GM12878 (cell line): ENCODE measurements at regions not wholly inside any gene's neighbourhood (a gene's known extent, or its start where the extent isn't known, plus 50 kb on each side); places are given as distances from the start of the nearest gene placed in this dataset.

Source experiments
- CREB1 ChIP-seq: IDR thresholded peaks from 2 replicates; pipeline ENCODE4 v1.6.1; 2012; ENCODE audit warnings: low read depth, mild to moderate bottlenecking, inconsistent platforms
- EZH2 ChIP-seq: IDR thresholded peaks from 2 replicates; pipeline ENCODE4 v1.6.1; 2012; ENCODE audit warnings: low read depth, mild to moderate bottlenecking, control low read depth, inconsistent platforms, low read length, borderline replicate concordance; ENCODE audit not compliant: control insufficient read depth
- SIX5 ChIP-seq: IDR thresholded peaks from 2 replicates; pipeline ENCODE4 v1.6.1; 2011; ENCODE audit warnings: mild to moderate bottlenecking, low read depth, low read length, moderate library complexity; ENCODE audit not compliant: severe bottlenecking
- TF ChIP-seq, protein P1 (sequence below): IDR thresholded peaks from 2 replicates; pipeline ENCODE4 v1.6.1; 2012; ENCODE audit warnings: low read length, inconsistent platforms

- TF ChIP-seq SIX5 (no peak), EZH2 (no peak), CREB1 (no peak)
- TF ChIP-seq, protein P1, sequence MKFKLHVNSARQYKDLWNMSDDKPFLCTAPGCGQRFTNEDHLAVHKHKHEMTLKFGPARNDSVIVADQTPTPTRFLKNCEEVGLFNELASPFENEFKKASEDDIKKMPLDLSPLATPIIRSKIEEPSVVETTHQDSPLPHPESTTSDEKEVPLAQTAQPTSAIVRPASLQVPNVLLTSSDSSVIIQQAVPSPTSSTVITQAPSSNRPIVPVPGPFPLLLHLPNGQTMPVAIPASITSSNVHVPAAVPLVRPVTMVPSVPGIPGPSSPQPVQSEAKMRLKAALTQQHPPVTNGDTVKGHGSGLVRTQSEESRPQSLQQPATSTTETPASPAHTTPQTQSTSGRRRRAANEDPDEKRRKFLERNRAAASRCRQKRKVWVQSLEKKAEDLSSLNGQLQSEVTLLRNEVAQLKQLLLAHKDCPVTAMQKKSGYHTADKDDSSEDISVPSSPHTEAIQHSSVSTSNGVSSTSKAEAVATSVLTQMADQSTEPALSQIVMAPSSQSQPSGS: no peak
Observed at GRCh38 chr7:85478530-85478929, 291.7 kb upstream of the SEMA3D start.
